WTC11 (cell line): ENCODE measurements at regions not wholly inside any gene's neighbourhood (a gene's known extent, or its start where the extent isn't known, plus 50 kb on each side); places are given as distances from the start of the nearest gene placed in this dataset.

Experiments
- ATAC-seq: fragments of 200-7000 bp; cut with Tn5 transposase; 2 replicates; pipeline ENCODE4 v1.10.0; 2021; ENCODE audit warnings: mild to moderate bottlenecking, moderate library complexity
- CTCF ChIA-PET: fragments of 300-600 bp; sonication (Branson Sonifier 250); formaldehyde crosslinking; loops from one replicate; lab custom pipeline; 2021; ENCODE audit warnings: antibody characterized with exemption; lab: Charles Lee
- POLR2A ChIA-PET: fragments of 350-600 bp; sonication (Branson Sonifier 250); formaldehyde crosslinking; loops from one replicate; lab custom pipeline; 2021; ENCODE audit warnings: antibody characterized with exemption; lab: Charles Lee
- DNase-seq: peaks from one replicate; pipeline ENCODE4 v3.0.0; 2021; ENCODE audit warnings: low spot score
- H3K27ac Mint-ChIP-seq: 2 replicates; pipeline ENCODE4 v1.8.0; 2021; ENCODE audit warnings: mixed read lengths
- H3K27me3 Mint-ChIP-seq: 2 replicates; pipeline ENCODE4 v1.8.0; 2021; ENCODE audit warnings: low read depth, mild to moderate bottlenecking, moderate library complexity, mixed read lengths
- H3K36me3 Mint-ChIP-seq: 2 replicates; pipeline ENCODE4 v1.8.0; 2021; ENCODE audit warnings: mixed read lengths
- H3K4me1 Mint-ChIP-seq: 2 replicates; pipeline ENCODE4 v1.8.0; 2022; ENCODE audit warnings: mixed read lengths
- H3K4me3 Mint-ChIP-seq: 2 replicates; pipeline ENCODE4 v1.8.0; 2021; ENCODE audit warnings: mild to moderate bottlenecking, moderate library complexity, mixed read lengths
- H3K9me3 Mint-ChIP-seq: 2 replicates; pipeline ENCODE4 v1.8.0; 2021; ENCODE audit warnings: mixed read lengths
- HMGA2 ChIP-seq: fragments of 250-450 bp; sonication (Bioruptor Pico); IDR thresholded peaks from 2 replicates; pipeline ENCODE4 v1.4.0; 2021; ENCODE audit warnings: mild to moderate bottlenecking, moderate library complexity
- NR2C2 ChIP-seq: sonication (generic); formaldehyde crosslinking; IDR thresholded peaks from 2 replicates; pipeline ENCODE4 v1.8.0; 2022; ENCODE audit warnings: mild to moderate bottlenecking, missing genetic modification reagents
- NR3C1 ChIP-seq: sonication (generic); formaldehyde crosslinking; conservative IDR thresholded peaks from 2 replicates; pipeline ENCODE4 v1.8.1; 2023; ENCODE audit warnings: low read depth, mild to moderate bottlenecking, missing genetic modification reagents
- SMAD4 ChIP-seq: sonication (generic); formaldehyde crosslinking; IDR thresholded peaks from 2 replicates; pipeline ENCODE4 v1.8.0; 2022; ENCODE audit warnings: mild to moderate bottlenecking, missing genetic modification reagents
- SP1 ChIP-seq: sonication (generic); formaldehyde crosslinking; conservative IDR thresholded peaks from 2 replicates; pipeline ENCODE4 v1.8.1; 2022; ENCODE audit warnings: missing genetic modification reagents
- TCF7 ChIP-seq: sonication (generic); formaldehyde crosslinking; IDR thresholded peaks from 2 replicates; pipeline ENCODE4 v1.8.0; 2022; ENCODE audit warnings: mild to moderate bottlenecking, low read depth, missing genetic modification reagents, moderate library complexity
- TEAD1 ChIP-seq: sonication (generic); formaldehyde crosslinking; IDR thresholded peaks from 2 replicates; pipeline ENCODE4 v1.8.0; 2022; ENCODE audit warnings: mild to moderate bottlenecking, missing genetic modification reagents
- ZNF396 ChIP-seq: fragments of 250-450 bp; sonication (Bioruptor Pico); IDR thresholded peaks from 2 replicates; pipeline ENCODE4 v1.8.0; 2021; ENCODE audit warnings: mild to moderate bottlenecking, moderate library complexity, borderline replicate concordance
- TF ChIP-seq, protein P1 (sequence below): sonication (generic); formaldehyde crosslinking; IDR thresholded peaks from 2 replicates; pipeline ENCODE4 v1.8.1; 2022; ENCODE audit warnings: mild to moderate bottlenecking, moderate library complexity, missing genetic modification reagents
- TF ChIP-seq, protein P2 (sequence below): sonication (generic); formaldehyde crosslinking; IDR thresholded peaks from 2 replicates; pipeline ENCODE4 v1.8.1; 2023; ENCODE audit warnings: mild to moderate bottlenecking, missing genetic modification reagents, borderline replicate concordance
- TF ChIP-seq, protein P3 (sequence below): sonication (generic); formaldehyde crosslinking; IDR thresholded peaks from 2 replicates; pipeline ENCODE4 v1.8.1; 2022; ENCODE audit warnings: low read depth, mild to moderate bottlenecking, moderate library complexity, missing genetic modification reagents, borderline replicate concordance
- TF ChIP-seq, protein P4 (sequence below): sonication (generic); formaldehyde crosslinking; IDR thresholded peaks from 2 replicates; pipeline ENCODE4 v1.8.1; 2023; ENCODE audit warnings: mild to moderate bottlenecking, missing genetic modification reagents
- TF ChIP-seq, protein P5 (sequence below): sonication (generic); formaldehyde crosslinking; IDR thresholded peaks from 2 replicates; pipeline ENCODE4 v1.8.0; 2023; ENCODE audit warnings: missing genetic modification reagents, mild to moderate bottlenecking, borderline replicate concordance
- TF ChIP-seq, protein P6 (sequence below): sonication (generic); formaldehyde crosslinking; IDR thresholded peaks from 2 replicates; pipeline ENCODE4 v1.8.0; 2022; ENCODE audit warnings: mild to moderate bottlenecking, missing genetic modification reagents
- TF ChIP-seq, protein P7 (sequence below): fragments of 250-450 bp; sonication (Bioruptor Pico); IDR thresholded peaks from 2 replicates; pipeline ENCODE4 v1.9.0; 2021; ENCODE audit warnings: mild to moderate bottlenecking

DNA sequence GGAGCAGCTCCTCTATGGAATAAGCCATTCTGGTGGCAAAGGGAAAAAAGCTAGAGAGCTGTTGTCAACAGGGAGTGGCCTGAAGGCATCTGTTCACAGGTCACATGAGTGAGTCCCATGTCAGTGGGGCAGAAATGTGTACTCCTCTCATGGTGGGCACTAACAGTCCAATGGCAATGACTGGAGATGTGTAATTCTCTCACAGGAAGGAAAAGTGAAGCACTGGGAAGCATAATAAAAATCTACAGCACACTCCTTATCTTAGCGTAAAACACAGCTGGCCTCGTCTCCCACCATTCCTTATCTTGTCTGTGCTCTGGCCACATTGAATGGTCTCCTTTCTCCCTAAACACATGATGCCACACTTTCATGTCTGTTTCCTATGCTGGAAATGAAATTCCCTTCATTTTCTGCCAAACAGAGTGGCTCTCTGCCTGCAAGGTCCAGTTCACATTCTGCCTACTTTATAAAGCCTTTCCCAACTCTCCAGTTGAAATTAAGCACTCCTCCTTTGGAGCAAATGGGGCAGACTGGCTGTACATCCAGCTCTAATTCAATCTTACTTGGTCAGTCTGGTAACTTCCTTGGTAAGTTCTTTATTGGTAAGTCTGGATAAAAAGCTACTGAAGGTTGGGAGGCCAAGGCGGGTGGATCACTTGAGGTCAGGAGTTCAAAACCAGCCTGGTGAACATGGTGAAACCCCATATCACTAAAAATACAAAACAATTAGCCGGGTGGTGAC lies 139.8 kb downstream of the RPL22L1 start:
- ChIA-PET CTCF (interaction anchor here (1.9 kb wide), 2 partner anchors 81 to 317 kb away, joined by 5 to 6 read pairs; no protein-coding TSS in a partner anchor), POLR2A (no interaction called here)
- H3K4me1 Mint-ChIP-seq, result peaks cover 17% of the 10 kb centered on the region
- TF ChIP-seq, protein P1, sequence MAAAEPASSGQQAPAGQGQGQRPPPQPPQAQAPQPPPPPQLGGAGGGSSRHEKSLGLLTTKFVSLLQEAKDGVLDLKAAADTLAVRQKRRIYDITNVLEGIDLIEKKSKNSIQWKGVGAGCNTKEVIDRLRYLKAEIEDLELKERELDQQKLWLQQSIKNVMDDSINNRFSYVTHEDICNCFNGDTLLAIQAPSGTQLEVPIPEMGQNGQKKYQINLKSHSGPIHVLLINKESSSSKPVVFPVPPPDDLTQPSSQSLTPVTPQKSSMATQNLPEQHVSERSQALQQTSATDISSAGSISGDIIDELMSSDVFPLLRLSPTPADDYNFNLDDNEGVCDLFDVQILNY (CRISPR knock-in tag), result no peak
- TF ChIP-seq, protein P2, sequence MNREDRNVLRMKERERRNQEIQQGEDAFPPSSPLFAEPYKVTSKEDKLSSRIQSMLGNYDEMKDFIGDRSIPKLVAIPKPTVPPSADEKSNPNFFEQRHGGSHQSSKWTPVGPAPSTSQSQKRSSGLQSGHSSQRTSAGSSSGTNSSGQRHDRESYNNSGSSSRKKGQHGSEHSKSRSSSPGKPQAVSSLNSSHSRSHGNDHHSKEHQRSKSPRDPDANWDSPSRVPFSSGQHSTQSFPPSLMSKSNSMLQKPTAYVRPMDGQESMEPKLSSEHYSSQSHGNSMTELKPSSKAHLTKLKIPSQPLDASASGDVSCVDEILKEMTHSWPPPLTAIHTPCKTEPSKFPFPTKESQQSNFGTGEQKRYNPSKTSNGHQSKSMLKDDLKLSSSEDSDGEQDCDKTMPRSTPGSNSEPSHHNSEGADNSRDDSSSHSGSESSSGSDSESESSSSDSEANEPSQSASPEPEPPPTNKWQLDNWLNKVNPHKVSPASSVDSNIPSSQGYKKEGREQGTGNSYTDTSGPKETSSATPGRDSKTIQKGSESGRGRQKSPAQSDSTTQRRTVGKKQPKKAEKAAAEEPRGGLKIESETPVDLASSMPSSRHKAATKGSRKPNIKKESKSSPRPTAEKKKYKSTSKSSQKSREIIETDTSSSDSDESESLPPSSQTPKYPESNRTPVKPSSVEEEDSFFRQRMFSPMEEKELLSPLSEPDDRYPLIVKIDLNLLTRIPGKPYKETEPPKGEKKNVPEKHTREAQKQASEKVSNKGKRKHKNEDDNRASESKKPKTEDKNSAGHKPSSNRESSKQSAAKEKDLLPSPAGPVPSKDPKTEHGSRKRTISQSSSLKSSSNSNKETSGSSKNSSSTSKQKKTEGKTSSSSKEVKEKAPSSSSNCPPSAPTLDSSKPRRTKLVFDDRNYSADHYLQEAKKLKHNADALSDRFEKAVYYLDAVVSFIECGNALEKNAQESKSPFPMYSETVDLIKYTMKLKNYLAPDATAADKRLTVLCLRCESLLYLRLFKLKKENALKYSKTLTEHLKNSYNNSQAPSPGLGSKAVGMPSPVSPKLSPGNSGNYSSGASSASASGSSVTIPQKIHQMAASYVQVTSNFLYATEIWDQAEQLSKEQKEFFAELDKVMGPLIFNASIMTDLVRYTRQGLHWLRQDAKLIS, result no peak
- TF ChIP-seq, protein P3, sequence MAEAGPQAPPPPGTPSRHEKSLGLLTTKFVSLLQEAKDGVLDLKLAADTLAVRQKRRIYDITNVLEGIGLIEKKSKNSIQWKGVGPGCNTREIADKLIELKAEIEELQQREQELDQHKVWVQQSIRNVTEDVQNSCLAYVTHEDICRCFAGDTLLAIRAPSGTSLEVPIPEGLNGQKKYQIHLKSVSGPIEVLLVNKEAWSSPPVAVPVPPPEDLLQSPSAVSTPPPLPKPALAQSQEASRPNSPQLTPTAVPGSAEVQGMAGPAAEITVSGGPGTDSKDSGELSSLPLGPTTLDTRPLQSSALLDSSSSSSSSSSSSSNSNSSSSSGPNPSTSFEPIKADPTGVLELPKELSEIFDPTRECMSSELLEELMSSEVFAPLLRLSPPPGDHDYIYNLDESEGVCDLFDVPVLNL (CRISPR knock-in tag), result no peak
- TF ChIP-seq, protein P4, sequence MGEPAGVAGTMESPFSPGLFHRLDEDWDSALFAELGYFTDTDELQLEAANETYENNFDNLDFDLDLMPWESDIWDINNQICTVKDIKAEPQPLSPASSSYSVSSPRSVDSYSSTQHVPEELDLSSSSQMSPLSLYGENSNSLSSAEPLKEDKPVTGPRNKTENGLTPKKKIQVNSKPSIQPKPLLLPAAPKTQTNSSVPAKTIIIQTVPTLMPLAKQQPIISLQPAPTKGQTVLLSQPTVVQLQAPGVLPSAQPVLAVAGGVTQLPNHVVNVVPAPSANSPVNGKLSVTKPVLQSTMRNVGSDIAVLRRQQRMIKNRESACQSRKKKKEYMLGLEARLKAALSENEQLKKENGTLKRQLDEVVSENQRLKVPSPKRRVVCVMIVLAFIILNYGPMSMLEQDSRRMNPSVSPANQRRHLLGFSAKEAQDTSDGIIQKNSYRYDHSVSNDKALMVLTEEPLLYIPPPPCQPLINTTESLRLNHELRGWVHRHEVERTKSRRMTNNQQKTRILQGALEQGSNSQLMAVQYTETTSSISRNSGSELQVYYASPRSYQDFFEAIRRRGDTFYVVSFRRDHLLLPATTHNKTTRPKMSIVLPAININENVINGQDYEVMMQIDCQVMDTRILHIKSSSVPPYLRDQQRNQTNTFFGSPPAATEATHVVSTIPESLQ, result no peak
- TF ChIP-seq SMAD4 (CRISPR knock-in tag), result no peak
- no peak for TF ChIP-seq SP1 (CRISPR knock-in tag)
- TF ChIP-seq HMGA2, result no peak
- no peak overlapping the region for H3K4me3 Mint-ChIP-seq
- no peaks in the 10 kb centered on the region for H3K9me3 Mint-ChIP-seq
- no peak overlapping the region for H3K27ac Mint-ChIP-seq
- ATAC-seq (no peak), DNase-seq (no peak)
- H3K36me3 Mint-ChIP-seq, result no peaks in the 10 kb centered on the region
- no peaks in the 10 kb centered on the region for H3K27me3 Mint-ChIP-seq

DNA sequence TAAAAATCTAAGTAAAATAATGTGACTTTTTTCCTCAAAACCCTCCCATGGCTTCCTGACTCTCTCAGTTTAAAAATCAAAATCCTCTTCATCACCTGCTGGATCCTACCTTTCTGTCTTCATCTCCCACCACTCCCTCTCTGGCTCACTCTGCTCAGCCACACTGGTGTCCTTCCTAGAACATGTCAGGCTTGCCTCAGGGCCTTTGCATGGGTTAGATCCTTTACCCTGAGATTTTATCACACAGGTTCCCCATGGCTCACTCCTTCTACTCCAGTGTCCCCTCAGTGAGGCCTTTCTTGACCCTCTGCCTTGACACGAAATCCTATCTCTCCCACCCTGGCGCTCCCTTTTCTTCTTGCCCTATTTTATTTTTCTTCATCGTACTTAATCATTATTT lies 141.8 kb downstream of the RPL22L1 start:
- ATAC-seq (no peak), DNase-seq (no peak)
- no peaks in the 10 kb centered on the region for H3K36me3 Mint-ChIP-seq
- POLR2A ChIA-PET, result no interaction called here
- peaks cover 5% of the 10 kb centered on the region for H3K4me1 Mint-ChIP-seq
- H3K27me3 Mint-ChIP-seq, result no peaks in the 10 kb centered on the region
- no peak overlapping the region for H3K27ac Mint-ChIP-seq
- CTCF ChIA-PET, result no interaction called here
- H3K4me3 Mint-ChIP-seq, result no peak overlapping the region
- H3K9me3 Mint-ChIP-seq, result no peaks in the 10 kb centered on the region
- TF ChIP-seq TCF7 (CRISPR knock-in tag) (no peak), ZNF396 (CRISPR knock-in tag) (no peak), NR3C1 (CRISPR knock-in tag) (no peak), TEAD1 (CRISPR knock-in tag) (no peak), NR2C2 (CRISPR knock-in tag) (no peak)
- TF ChIP-seq, protein P5, sequence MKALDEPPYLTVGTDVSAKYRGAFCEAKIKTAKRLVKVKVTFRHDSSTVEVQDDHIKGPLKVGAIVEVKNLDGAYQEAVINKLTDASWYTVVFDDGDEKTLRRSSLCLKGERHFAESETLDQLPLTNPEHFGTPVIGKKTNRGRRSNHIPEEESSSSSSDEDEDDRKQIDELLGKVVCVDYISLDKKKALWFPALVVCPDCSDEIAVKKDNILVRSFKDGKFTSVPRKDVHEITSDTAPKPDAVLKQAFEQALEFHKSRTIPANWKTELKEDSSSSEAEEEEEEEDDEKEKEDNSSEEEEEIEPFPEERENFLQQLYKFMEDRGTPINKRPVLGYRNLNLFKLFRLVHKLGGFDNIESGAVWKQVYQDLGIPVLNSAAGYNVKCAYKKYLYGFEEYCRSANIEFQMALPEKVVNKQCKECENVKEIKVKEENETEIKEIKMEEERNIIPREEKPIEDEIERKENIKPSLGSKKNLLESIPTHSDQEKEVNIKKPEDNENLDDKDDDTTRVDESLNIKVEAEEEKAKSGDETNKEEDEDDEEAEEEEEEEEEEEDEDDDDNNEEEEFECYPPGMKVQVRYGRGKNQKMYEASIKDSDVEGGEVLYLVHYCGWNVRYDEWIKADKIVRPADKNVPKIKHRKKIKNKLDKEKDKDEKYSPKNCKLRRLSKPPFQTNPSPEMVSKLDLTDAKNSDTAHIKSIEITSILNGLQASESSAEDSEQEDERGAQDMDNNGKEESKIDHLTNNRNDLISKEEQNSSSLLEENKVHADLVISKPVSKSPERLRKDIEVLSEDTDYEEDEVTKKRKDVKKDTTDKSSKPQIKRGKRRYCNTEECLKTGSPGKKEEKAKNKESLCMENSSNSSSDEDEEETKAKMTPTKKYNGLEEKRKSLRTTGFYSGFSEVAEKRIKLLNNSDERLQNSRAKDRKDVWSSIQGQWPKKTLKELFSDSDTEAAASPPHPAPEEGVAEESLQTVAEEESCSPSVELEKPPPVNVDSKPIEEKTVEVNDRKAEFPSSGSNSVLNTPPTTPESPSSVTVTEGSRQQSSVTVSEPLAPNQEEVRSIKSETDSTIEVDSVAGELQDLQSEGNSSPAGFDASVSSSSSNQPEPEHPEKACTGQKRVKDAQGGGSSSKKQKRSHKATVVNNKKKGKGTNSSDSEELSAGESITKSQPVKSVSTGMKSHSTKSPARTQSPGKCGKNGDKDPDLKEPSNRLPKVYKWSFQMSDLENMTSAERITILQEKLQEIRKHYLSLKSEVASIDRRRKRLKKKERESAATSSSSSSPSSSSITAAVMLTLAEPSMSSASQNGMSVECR, result no peak
- TF ChIP-seq, protein P6, sequence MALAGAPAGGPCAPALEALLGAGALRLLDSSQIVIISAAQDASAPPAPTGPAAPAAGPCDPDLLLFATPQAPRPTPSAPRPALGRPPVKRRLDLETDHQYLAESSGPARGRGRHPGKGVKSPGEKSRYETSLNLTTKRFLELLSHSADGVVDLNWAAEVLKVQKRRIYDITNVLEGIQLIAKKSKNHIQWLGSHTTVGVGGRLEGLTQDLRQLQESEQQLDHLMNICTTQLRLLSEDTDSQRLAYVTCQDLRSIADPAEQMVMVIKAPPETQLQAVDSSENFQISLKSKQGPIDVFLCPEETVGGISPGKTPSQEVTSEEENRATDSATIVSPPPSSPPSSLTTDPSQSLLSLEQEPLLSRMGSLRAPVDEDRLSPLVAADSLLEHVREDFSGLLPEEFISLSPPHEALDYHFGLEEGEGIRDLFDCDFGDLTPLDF (CRISPR knock-in tag), result no peak
- TF ChIP-seq, protein P7, sequence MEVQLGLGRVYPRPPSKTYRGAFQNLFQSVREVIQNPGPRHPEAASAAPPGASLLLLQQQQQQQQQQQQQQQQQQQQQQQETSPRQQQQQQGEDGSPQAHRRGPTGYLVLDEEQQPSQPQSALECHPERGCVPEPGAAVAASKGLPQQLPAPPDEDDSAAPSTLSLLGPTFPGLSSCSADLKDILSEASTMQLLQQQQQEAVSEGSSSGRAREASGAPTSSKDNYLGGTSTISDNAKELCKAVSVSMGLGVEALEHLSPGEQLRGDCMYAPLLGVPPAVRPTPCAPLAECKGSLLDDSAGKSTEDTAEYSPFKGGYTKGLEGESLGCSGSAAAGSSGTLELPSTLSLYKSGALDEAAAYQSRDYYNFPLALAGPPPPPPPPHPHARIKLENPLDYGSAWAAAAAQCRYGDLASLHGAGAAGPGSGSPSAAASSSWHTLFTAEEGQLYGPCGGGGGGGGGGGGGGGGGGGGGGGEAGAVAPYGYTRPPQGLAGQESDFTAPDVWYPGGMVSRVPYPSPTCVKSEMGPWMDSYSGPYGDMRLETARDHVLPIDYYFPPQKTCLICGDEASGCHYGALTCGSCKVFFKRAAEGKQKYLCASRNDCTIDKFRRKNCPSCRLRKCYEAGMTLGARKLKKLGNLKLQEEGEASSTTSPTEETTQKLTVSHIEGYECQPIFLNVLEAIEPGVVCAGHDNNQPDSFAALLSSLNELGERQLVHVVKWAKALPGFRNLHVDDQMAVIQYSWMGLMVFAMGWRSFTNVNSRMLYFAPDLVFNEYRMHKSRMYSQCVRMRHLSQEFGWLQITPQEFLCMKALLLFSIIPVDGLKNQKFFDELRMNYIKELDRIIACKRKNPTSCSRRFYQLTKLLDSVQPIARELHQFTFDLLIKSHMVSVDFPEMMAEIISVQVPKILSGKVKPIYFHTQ (CRISPR knock-in tag), result no peak
